NT2/D1 (cell line): ENCODE measurements at regions not wholly inside any gene's neighbourhood (a gene's known extent, or its start where the extent isn't known, plus 50 kb on each side); places are given as distances from the start of the nearest gene placed in this dataset.

ENCODE experiments used
- SUZ12 ChIP-seq: IDR thresholded peaks from 2 replicates; pipeline ENCODE4 v1.6.1; 2011; ENCODE audit not compliant: insufficient read length, insufficient read depth; ENCODE audit errors: extremely low read depth
- YY1 ChIP-seq: IDR thresholded peaks from 2 replicates; pipeline ENCODE4 v1.6.1; 2011; ENCODE audit not compliant: insufficient read length, insufficient read depth
- ZNF274 ChIP-seq: IDR thresholded peaks from 2 replicates; pipeline ENCODE4 v1.6.1; 2011; ENCODE audit warnings: mild to moderate bottlenecking, low read depth, low read length

DNA sequence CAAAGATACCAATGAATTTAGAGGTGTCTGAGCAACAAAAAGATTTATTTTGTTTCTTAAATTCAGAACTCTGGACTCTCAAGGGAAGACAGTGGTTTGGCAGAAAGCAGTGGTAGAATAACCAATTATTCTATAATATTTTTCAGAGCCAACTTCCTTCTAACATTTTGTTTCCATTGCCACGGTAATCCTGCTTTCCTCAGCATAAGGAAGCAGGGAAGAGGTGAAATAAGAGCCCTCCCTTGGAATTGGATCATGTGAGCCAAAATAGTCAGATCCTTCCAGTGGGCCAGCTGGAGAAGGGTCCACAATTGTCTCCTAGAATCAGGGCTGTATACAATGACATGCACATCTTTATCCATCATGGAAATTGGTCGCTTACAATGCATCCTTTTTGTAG is 130.0 kb upstream of the MAP1B start:
- TF ChIP-seq SUZ12 (no peak), ZNF274 (no peak), YY1 (no peak)
